ENCODE measurements at regions not wholly inside any gene's neighbourhood (a gene's known extent, or its start where the extent isn't known, plus 50 kb on each side); places are given as distances from the start of the nearest gene placed in this dataset.

- Histone ChIP-seq H4K8ac (ENCODE audit: low read length) (no peak overlapping the region), H3K9me3 (ENCODE audit: control insufficient read depth, low read length) (peaks cover 3% of the 10 kb centered on the region), H3K23ac (ENCODE audit: low read length in 2 of 2) (no peak overlapping the region), H3K4me3 (ENCODE audit: insufficient read depth in 1 of 2, low read depth in 1 of 2, low read length in 2 of 2) (no peak overlapping the region), H4K91ac (ENCODE audit: low read length) (no peak overlapping the region), H3K27me3 (ENCODE audit: control insufficient read depth in 1 of 2, insufficient read depth in 1 of 2, low read length in 2 of 2) (peaks cover 0 to 64% of the 10 kb centered on the region in 2 experiments), H2BK5ac (ENCODE audit: low read depth, low read length, poor library complexity, severe bottlenecking) (no peak overlapping the region), H3K4ac (ENCODE audit: low read depth in 1 of 2, low read length in 2 of 2) (no peak overlapping the region), H3K9ac (ENCODE audit: low read length) (no peak overlapping the region), H2BK12ac (ENCODE audit: low read length in 2 of 2) (no peak overlapping the region), H2BK120ac (ENCODE audit: low read depth, low read length) (no peak overlapping the region), H3K4me2 (ENCODE audit: low read length, poor library complexity, severe bottlenecking) (no peak overlapping the region), H3K36me3 (ENCODE audit: control insufficient read depth in 1 of 2, insufficient read depth in 2 of 2, low read depth in 1 of 2, low read length in 2 of 2) (no peaks in the 10 kb centered on the region), H2AFZ (ENCODE audit: low read depth, low read length) (no peak overlapping the region), H3K4me1 (ENCODE audit: control insufficient read depth, insufficient read depth, low read depth, low read length) (no peaks in the 10 kb centered on the region), H3K18ac (ENCODE audit: low read depth in 1 of 2, low read length in 2 of 2) (no peak overlapping the region), H2BK15ac (ENCODE audit: low read depth, poor library complexity, severe bottlenecking) (no peak overlapping the region), H3K14ac (ENCODE audit: low read length in 2 of 2) (no peak overlapping the region), H3K27ac (ENCODE audit: low read length, poor library complexity, severe bottlenecking) (no peak overlapping the region), H3K79me1 (replicated peaks; ENCODE audit: low read length, poor library complexity, severe bottlenecking) (no peaks in the 10 kb centered on the region), H2AK5ac (ENCODE audit: low read length, severe bottlenecking) (no peak overlapping the region)
- no peak for DNase-seq
- 76% methylated on average over 5 of the region's 5 CpGs for WGBS
These were observed 80.1 kb upstream of the SDK2 start for GRCh38 chr17:73724341-73724740.

GRCh38 chr17:73724990-73725389 is 80.7 kb upstream of the SDK2 start:
- Histone ChIP-seq H3K9me3 (ENCODE audit: control insufficient read depth, low read length) (peaks cover 7% of the 10 kb centered on the region), H2BK15ac (ENCODE audit: low read depth, poor library complexity, severe bottlenecking) (no peak overlapping the region), H3K18ac (ENCODE audit: low read depth in 1 of 2, low read length in 2 of 2) (no peak overlapping the region), H3K4me2 (ENCODE audit: low read length, poor library complexity, severe bottlenecking) (no peak overlapping the region), H2AK5ac (ENCODE audit: low read length, severe bottlenecking) (no peak overlapping the region), H3K4me1 (ENCODE audit: control insufficient read depth, insufficient read depth, low read depth, low read length) (no peaks in the 10 kb centered on the region), H3K4ac (ENCODE audit: low read depth in 1 of 2, low read length in 2 of 2) (no peak overlapping the region), H3K27ac (ENCODE audit: low read length, poor library complexity, severe bottlenecking) (no peak overlapping the region), H2AFZ (ENCODE audit: low read depth, low read length) (no peak overlapping the region), H2BK12ac (ENCODE audit: low read length in 2 of 2) (no peak overlapping the region), H3K14ac (ENCODE audit: low read length in 2 of 2) (no peak overlapping the region), H2BK5ac (ENCODE audit: low read depth, low read length, poor library complexity, severe bottlenecking) (no peak overlapping the region), H2BK120ac (ENCODE audit: low read depth, low read length) (no peak overlapping the region), H3K36me3 (ENCODE audit: control insufficient read depth in 1 of 2, insufficient read depth in 2 of 2, low read depth in 1 of 2, low read length in 2 of 2) (no peaks in the 10 kb centered on the region), H3K23ac (ENCODE audit: low read length in 2 of 2) (no peak overlapping the region), H3K4me3 (ENCODE audit: insufficient read depth in 1 of 2, low read depth in 1 of 2, low read length in 2 of 2) (no peak overlapping the region), H4K91ac (ENCODE audit: low read length) (no peak overlapping the region), H4K8ac (ENCODE audit: low read length) (no peak overlapping the region), H3K79me1 (replicated peaks; ENCODE audit: low read length, poor library complexity, severe bottlenecking) (no peaks in the 10 kb centered on the region), H3K9ac (ENCODE audit: low read length) (no peak overlapping the region), H3K27me3 (ENCODE audit: control insufficient read depth in 1 of 2, insufficient read depth in 1 of 2, low read length in 2 of 2) (peaks cover 0 to 57% of the 10 kb centered on the region in 2 experiments)
- 90% methylated on average over 3 of the region's 4 CpGs for WGBS
- DNase-seq = no peak

GRCh38 chr17:73725794-73726515 is 81.7 kb upstream of the SDK2 start:
- H3K18ac ChIP-seq (ENCODE audit: low read depth in 1 of 2, low read length in 2 of 2) = no peak overlapping the region
- H3K4me1 ChIP-seq (ENCODE audit: control insufficient read depth, insufficient read depth, low read depth, low read length) = no peaks in the 10 kb centered on the region
- H3K4ac ChIP-seq (ENCODE audit: low read depth in 1 of 2, low read length in 2 of 2) = no peak overlapping the region
- no peak overlapping the region for H3K27ac ChIP-seq (ENCODE audit: low read length, poor library complexity, severe bottlenecking)
- no peaks in the 10 kb centered on the region for H3K79me1 ChIP-seq (replicated peaks; ENCODE audit: low read length, poor library complexity, severe bottlenecking)
- no peak overlapping the region for H2BK15ac ChIP-seq (ENCODE audit: low read depth, poor library complexity, severe bottlenecking)
- H2BK12ac ChIP-seq (ENCODE audit: low read length in 2 of 2) = no peak overlapping the region
- WGBS = 78% methylated on average over 12 of the region's 12 CpGs
- DNase-seq = no peak
- H3K36me3 ChIP-seq (ENCODE audit: control insufficient read depth in 1 of 2, insufficient read depth in 2 of 2, low read depth in 1 of 2, low read length in 2 of 2) = no peaks in the 10 kb centered on the region
- H3K27me3 ChIP-seq (ENCODE audit: control insufficient read depth in 1 of 2, insufficient read depth in 1 of 2, low read length in 2 of 2) = peaks cover 0 to 50% of the 10 kb centered on the region in 2 experiments
- H3K23ac ChIP-seq (ENCODE audit: low read length in 2 of 2) = no peak overlapping the region
- peaks cover 16% of the 10 kb centered on the region for H3K9me3 ChIP-seq (ENCODE audit: control insufficient read depth, low read length)
- no peak overlapping the region for H3K4me2 ChIP-seq (ENCODE audit: low read length, poor library complexity, severe bottlenecking)
- H2AFZ ChIP-seq (ENCODE audit: low read depth, low read length) = no peak overlapping the region
- H2BK120ac ChIP-seq (ENCODE audit: low read depth, low read length) = no peak overlapping the region
- no peak overlapping the region for H4K8ac ChIP-seq (ENCODE audit: low read length)
- H2BK5ac ChIP-seq (ENCODE audit: low read depth, low read length, poor library complexity, severe bottlenecking) = no peak overlapping the region
- no peak overlapping the region for H3K4me3 ChIP-seq (ENCODE audit: insufficient read depth in 1 of 2, low read depth in 1 of 2, low read length in 2 of 2)
- H3K9ac ChIP-seq (ENCODE audit: low read length) = no peak overlapping the region
- no peak overlapping the region for H4K91ac ChIP-seq (ENCODE audit: low read length)
- no peak overlapping the region for H2AK5ac ChIP-seq (ENCODE audit: low read length, severe bottlenecking)
- H3K14ac ChIP-seq (ENCODE audit: low read length in 2 of 2) = no peak overlapping the region

- H3K4ac ChIP-seq (ENCODE audit: low read depth in 1 of 2, low read length in 2 of 2) = no peak overlapping the region
- peaks cover 0 to 37% of the 10 kb centered on the region in 2 experiments for H3K27me3 ChIP-seq (ENCODE audit: control insufficient read depth in 1 of 2, insufficient read depth in 1 of 2, low read length in 2 of 2)
- 79% methylated on average over 8 of the region's 8 CpGs for WGBS
- DNase-seq = no peak
- H4K8ac ChIP-seq (ENCODE audit: low read length) = no peak overlapping the region
- H3K9ac ChIP-seq (ENCODE audit: low read length) = no peak overlapping the region
- no peak overlapping the region for H2BK120ac ChIP-seq (ENCODE audit: low read depth, low read length)
- H3K18ac ChIP-seq (ENCODE audit: low read depth in 1 of 2, low read length in 2 of 2) = no peak overlapping the region
- H2BK15ac ChIP-seq (ENCODE audit: low read depth, poor library complexity, severe bottlenecking) = no peak overlapping the region
- H3K23ac ChIP-seq (ENCODE audit: low read length in 2 of 2) = no peak overlapping the region
- no peak overlapping the region for H2AK5ac ChIP-seq (ENCODE audit: low read length, severe bottlenecking)
- no peak overlapping the region for H3K14ac ChIP-seq (ENCODE audit: low read length in 2 of 2)
- no peaks in the 10 kb centered on the region for H3K4me1 ChIP-seq (ENCODE audit: control insufficient read depth, insufficient read depth, low read depth, low read length)
- no peak overlapping the region for H2AFZ ChIP-seq (ENCODE audit: low read depth, low read length)
- H3K36me3 ChIP-seq (ENCODE audit: control insufficient read depth in 1 of 2, insufficient read depth in 2 of 2, low read depth in 1 of 2, low read length in 2 of 2) = no peaks in the 10 kb centered on the region
- no peak overlapping the region for H3K4me2 ChIP-seq (ENCODE audit: low read length, poor library complexity, severe bottlenecking)
- no peak overlapping the region for H2BK5ac ChIP-seq (ENCODE audit: low read depth, low read length, poor library complexity, severe bottlenecking)
- H3K9me3 ChIP-seq (ENCODE audit: control insufficient read depth, low read length) = peaks cover 27% of the 10 kb centered on the region
- H3K79me1 ChIP-seq (replicated peaks; ENCODE audit: low read length, poor library complexity, severe bottlenecking) = no peaks in the 10 kb centered on the region
- no peak overlapping the region for H3K4me3 ChIP-seq (ENCODE audit: insufficient read depth in 1 of 2, low read depth in 1 of 2, low read length in 2 of 2)
- H4K91ac ChIP-seq (ENCODE audit: low read length) = no peak overlapping the region
- H3K27ac ChIP-seq (ENCODE audit: low read length, poor library complexity, severe bottlenecking) = no peak overlapping the region
- H2BK12ac ChIP-seq (ENCODE audit: low read length in 2 of 2) = no peak overlapping the region
These were observed 83.7 kb upstream of the SDK2 start for GRCh38 chr17:73727941-73728340.

Data from mesenchymal stem cell (in vitro differentiated cells and primary cell).